Putamen (tissue), 1 donor: ENCODE measurements at regions not wholly inside any gene's neighbourhood (a gene's known extent, or its start where the extent isn't known, plus 50 kb on each side); places are given as distances from the start of the nearest gene placed in this dataset.

Source experiments
- DNase-seq: peaks from one replicate; pipeline ENCODE4 v3.0.0-alpha.2; 2016; ENCODE audit warnings: low spot score

DNA sequence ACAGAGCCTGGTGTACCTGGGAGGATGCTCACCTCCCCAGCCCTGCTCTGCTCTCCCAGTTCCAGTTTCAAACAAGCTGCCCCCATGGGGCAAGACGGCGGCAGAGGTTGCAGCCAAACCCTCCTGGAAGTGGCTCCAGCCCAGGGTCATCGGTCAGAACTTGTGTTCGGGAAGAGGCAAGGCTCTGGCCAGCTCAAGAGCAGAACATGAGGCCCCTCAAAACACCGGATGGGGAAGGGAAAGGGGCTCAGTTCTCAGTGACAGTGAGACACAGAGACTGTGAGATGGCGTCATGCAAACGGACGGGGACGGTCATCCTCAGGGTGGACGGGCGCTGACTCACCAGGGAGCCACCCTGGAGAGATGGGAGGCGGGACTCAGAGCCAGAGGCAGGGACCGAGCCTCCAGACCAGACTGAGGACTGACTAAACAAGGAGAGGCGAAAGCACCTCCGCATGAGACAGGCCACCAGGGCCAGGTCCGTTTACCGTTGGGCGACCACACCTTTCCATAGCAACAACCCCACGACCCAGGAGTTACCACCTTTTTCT, 63.9 kb upstream of the GALNT9 start:
- no peak for DNase-seq

DNA sequence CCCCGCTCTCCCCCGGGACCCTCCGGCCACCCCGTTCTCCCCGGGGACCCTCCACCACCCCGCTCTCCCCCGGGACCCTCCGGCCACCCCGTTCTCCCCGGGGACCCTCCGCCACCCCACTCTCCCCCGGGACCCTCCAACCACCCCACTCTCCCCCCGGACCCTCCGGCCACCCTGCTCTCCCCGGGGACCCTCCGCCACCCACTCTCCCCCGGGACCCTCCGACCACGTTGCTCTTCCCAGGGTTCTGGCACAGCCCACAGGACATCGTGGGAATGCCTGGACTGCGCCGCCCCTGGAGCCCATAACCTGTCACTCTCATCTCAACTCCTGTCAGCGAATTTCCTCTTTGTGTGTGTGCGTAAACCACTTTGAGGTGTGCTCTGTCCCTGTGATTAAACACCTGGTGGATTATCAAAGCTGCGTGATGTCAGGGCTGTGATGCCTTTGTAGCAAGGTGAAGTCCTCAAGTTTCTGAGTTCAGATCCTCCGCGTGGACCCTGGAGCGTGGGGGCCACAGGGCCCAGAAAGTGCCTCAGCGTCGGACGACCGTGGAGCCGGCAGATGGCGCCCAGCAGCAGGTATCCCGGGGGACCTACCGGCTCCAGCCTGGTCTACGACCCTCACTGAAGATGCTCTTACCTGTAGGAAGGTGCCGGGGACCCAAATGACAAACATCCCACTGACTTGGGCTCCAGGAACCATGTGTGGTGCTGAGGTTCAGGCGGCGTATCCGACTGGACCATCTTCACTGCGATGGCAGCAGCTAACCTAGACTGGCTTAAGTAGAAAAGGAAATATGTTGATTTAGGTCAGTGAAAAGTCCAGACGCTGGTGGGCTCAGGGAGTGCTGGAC, 63.2 kb upstream of the GALNT9 start:
- no peak for DNase-seq

DNA sequence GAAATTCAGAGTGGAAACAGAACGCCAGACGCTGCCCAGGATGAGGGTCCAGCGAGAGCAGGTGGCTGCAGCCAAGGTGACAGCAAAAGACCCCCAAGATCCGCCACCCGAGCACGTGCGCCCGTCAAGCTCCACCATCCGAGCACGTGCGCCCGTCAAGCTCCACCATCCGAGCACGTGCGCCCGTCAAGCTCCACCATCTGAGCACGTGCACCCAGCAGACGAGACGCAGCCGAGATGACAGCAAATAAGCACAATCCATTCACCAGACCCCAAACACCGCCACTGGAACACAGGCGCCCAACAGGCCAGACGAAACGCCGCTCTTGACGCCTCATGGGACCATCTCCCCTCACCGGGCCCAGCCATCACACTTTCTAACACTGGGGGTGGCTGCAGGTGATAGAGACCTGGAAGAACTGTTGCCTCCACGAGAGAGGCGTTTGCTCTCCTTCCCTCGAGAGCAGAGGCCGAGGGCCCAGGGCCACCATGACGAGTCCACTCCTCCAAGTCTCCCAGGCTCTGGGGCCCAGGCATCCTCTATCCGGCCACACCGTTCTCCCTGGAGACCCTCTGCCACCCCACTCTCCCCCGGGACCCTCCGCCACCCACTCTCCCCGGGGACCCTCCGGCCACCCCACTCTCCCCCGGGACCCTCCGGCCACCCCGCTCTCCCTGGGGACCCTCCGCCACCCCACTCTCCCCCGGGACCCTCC, 62.1 kb upstream of the GALNT9 start:
- no peak for DNase-seq

DNA sequence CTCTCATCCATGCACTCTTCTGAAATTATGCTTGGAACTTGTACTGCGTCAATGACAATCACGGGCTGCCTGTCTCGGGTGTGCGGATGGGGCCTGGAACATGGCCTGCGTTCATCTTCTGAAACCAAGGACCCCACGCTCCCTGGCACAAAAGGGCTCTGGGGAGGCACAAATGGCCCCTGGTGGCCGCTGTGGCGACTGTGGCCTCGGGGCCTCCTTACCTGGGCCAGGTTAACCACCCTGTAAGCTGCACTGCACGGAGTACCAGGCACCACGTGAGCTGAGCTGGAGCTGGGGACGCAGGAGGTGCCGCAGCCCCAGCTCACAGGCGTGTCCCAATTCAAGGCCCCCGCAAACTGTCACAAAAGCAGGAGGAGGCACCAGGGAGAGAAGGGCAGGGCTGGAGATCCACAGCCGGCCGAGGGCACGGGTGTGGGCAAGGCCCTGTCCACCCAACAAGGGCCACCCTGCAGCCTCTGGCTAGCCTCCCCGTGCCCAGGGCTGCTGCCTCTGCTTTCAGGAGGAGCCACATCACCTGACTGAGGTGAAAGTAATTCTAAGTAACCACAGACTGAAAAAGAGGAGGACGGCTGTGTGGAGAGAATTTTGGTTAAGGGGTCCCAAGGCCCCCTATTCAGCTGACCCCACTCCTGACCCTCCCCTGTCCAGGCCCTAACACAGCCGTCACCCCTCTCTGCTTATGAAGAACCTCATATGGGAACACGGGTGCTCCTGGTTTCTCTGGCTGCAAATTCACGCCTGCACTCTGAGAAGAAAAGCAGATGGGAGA, 61.1 kb upstream of the GALNT9 start:
- DNase-seq = no peak

DNA sequence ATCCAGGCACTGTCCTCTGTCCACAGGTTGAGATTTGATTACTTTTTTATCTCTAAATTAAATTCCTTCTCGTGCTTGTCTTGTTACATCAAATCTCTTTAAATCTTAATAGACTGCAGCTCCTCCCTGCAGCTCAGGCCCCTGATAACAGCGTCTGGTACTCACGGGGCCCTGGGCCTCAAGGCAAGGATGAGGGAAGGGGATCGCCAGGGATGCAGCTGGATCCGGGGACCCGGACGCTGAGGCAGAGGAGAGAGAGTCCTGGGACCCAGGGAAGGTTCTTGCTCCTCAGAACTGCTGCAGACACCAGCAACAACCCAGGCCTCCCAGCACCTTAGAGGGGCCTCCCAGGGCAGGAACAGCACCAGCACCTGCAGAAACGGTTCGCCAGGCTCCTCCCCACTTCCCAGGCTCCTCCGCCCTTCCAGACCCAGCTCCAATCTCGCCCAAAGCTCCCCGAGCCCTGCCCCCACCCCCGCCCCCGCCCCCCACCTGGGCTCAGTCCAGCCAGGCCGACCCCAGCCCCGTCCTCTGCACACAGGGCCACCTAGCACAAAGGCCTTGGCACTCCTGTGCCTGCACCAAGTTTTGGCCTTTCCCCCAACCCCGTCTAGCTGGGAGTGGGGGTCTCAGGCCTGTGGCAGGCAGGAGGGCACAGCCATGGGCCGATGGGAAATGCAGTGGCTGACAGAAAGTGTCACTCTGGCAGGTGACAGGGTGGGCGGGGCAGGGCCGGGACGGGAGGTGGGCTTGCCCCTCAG, 60.3 kb upstream of the GALNT9 start:
- DNase-seq = no peak

DNA sequence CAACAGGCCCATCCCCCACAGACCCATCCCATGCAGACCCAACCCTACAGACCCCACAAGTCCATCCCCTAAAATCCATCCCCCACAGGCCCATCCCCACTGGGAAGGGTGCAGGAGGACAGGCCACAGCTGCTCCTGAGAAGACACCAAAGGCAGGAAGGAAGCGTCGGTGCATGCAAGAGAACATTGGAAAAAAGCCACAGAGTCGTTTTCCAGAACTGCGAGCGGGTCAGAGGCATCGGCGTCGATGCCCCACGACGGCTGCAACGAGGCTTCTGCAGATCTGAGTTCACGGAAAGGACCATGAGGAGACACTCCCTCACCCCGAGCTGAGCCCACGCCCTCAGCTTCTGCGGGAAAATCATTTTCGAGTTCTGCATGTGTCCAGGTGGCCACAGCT, 59.6 kb upstream of the GALNT9 start:
- DNase-seq = no peak

DNA sequence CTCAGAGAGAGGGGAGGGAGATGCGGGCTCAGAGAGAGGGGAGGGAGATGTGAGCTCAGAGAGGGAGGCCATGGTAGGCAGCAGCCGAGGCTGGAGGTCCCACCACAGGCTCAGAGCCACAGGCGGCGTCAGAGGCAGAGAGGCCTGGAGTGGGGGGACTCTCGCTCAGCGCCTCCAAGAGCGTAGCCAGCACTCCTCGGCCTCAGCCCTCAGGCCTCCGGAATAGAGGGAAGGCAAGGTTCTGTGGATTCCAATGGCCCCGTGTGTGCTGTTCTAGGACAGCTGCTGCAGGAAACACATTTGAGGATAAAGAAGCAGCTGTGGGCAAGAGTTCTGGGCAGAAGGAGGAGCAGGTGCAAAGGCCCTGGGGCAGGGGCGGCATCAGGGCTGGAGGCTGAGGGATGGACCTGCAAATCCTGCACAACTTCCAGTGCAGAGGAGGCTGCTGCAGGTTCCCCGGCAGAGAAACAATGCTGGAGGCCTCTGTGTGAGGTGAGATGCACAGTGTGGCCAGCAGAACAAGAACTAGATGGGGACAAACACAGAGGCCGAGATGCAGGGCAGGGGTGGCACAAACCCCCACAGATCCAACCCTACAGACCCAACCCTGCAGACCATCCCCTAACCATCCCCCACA, 59.1 kb upstream of the GALNT9 start:
- DNase-seq = no peak

DNA sequence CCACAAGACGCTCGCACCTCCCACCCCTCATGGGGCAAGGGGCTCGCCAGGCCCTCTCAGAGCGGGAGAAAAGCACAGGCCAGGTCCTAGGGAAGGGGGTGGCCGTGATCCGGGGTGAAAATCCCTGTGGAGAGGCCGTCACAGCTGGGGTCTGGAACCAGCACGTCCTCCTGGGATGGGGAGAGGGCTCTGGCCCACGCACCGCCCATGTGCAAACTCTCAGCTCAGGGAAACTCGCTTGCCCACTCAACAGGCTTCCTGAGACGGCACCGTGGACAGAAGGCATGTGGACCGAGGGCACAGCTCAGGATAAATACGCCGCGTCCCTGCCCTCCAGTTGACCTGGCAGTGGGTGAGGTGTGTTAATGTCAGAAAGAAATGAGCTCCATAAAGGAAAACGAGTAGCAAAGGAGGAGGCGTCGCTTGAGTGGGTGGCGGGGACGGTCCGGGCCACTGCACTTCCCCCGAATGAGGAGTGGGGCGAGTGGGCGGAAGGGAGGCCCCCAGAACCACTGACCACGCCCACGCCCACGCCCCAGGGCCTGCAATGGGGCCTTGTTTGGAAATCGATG, 57.6 kb upstream of the GALNT9 start:
- DNase-seq = no peak

DNA sequence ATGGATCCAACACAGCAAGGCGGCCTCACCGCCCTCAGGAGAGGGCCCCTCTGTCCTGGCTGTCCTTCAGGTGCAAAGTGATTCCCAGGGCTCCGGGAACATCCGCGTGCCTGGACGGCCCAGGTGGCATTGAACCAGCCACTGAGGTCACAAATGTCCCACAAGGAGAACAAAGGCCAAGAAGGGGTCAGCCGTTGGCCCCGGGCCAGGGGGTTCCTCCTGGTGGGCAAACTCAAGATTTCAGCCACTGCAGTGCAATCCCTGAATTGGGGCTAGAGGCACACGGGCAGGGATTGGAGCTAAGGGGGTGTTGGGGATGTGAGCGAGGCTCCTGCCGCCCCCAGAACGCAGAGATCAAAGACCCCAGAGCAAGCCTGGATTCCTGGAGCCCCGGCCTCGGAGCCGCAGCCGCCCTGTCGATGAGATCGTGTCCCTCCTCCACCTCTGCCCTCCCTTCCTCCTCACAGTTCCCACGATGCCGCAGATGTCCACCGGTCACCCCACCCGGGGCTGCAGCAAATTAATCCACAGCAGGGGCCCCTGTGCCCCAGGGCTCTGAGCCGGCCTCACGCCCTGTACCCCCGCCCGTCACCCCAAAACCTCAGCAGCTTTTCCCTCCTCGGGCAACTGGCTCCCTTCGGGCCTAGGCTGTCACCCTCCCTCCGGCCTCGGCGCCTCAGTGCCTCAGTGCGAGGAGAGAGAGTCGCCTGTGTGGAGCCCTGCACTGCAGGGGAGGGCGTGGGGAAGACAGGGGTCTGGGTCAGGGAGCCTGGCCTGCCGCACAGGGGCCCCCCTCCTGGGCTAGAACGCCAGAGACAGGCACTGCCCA, 56.7 kb upstream of the GALNT9 start:
- no peak for DNase-seq

DNA sequence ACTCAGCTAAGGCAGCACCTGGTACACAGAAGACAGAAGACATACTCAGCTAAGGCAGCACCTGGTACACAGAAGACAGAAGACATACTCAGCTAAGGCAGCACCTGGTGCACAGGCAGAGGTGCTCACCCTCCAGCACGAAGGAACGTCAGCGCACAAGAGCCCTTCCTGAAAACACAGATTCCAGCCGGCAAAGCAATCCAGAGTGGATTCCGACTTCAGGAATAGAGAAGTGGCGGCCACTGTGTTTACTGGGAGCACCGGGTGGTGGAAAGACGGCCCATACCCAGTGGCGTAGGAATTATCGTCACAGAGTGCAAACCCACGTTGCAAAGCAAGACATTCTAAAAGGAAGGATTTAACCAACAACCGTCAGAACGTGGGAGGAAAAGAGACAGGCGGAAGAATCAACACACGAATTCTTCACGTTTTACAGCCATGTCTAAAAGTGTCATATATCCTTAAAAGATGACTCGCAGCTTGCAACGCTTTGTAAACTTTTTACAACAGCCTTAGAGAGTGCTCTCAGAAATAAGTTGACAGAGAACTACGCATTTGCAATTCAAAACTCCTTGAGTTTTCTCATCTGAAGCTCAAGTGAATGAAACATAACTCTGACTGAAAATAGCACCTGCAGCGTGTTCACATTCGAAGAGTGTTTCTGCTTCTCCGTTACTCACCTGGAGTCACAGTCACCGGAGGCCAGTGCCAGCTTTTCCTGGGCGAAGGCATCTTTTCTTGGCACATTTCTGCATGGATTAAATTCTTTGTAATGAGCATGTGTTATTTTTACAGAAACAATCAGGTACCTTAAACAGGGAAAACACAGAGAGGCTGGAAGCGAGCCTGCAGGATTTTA, 55.8 kb upstream of the GALNT9 start:
- no peak for DNase-seq

DNA sequence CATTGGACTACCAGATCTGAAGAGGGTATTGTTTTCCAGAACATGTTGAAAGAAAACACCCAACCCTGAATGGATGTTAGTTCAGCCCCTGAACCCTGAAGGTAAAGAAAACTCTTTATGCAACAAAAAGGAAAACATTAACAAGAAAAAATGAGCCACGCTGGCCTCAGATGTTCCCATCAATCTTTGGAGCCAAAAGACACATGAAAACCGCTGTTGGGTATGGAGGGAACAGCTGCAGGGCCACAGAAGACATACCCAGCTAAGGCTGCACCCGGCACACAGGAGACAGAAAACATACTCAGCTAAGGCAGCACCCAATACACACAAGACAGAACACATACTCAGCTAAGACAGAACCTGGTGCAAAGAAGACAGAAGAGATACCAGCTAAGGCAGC, 51.3 kb upstream of the GALNT9 start:
- DNase-seq = no peak

DNA sequence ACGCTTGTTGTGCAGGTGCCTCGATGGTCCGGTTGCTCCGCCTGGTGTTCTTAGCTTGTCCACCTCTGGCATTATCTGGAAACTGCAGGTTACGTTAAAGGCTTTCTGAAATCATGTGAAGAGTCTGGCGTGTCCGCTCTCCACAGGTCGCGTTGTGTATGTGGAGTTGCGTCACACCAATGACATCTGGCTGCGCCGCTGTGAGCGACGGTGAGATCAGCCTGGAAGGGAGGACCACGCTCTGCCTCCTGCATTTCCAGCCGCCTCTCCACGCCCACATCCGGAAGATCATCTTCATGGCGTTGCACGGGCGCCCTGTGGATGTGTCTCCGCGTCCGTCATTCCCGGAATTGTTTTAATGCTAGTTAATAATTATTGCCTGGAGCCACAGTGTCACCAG, 50.6 kb upstream of the GALNT9 start:
- DNase-seq = no peak

DNA sequence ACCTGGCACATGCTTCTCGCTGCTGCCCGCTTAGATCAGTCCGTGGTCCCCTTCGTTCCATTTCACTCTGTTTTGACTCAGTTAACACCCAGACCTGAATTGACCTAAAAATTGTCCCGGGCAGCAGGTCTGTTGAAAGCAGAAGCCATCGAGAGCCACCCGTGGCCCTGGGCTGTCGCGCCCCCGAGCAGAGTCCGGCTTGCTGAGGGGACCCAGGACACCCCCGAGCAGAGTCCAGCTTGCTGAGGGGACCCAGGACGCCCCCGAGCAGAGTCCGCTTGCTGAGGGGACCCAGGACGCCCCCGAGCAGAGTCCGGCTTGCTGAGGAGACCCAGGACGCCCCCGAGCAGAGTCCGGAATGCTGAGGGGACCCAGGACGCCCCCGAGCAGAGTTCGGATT, 50.2 kb upstream of the GALNT9 start:
- no peak for DNase-seq
